ENCODE measurements at regions not wholly inside any gene's neighbourhood (a gene's known extent, or its start where the extent isn't known, plus 50 kb on each side); places are given as distances from the start of the nearest gene placed in this dataset.

DNA sequence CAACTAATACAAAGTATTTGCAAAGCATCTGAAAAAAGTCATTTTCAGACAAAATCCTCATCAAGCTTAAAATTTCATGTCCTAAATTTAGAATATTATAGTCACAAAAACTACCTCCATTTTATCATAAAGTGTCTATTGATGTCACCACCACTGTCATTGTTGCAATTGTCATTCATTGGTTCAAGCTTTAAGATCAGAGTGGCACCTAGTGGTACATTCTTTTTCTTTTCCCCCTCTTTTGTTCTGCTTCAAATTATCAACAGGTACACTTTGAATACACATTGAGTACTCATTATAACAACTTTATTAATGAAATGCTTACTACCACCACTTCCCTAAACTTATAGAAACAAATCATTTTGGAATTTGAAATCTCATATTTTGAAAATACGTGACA is 379.8 kb downstream of the SEC23A start:
- H3K4me3 ChIP-seq (replicated peaks; ENCODE audit: low read depth, low read length) = no peak overlapping the region
- no peak for DNase-seq (ENCODE audit: low read depth)
- TF ChIP-seq, protein P1, sequence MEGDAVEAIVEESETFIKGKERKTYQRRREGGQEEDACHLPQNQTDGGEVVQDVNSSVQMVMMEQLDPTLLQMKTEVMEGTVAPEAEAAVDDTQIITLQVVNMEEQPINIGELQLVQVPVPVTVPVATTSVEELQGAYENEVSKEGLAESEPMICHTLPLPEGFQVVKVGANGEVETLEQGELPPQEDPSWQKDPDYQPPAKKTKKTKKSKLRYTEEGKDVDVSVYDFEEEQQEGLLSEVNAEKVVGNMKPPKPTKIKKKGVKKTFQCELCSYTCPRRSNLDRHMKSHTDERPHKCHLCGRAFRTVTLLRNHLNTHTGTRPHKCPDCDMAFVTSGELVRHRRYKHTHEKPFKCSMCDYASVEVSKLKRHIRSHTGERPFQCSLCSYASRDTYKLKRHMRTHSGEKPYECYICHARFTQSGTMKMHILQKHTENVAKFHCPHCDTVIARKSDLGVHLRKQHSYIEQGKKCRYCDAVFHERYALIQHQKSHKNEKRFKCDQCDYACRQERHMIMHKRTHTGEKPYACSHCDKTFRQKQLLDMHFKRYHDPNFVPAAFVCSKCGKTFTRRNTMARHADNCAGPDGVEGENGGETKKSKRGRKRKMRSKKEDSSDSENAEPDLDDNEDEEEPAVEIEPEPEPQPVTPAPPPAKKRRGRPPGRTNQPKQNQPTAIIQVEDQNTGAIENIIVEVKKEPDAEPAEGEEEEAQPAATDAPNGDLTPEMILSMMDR (IDR thresholded peaks at IDR 0.05; ENCODE audit: low read length, missing control alignments) = no peak

DNA sequence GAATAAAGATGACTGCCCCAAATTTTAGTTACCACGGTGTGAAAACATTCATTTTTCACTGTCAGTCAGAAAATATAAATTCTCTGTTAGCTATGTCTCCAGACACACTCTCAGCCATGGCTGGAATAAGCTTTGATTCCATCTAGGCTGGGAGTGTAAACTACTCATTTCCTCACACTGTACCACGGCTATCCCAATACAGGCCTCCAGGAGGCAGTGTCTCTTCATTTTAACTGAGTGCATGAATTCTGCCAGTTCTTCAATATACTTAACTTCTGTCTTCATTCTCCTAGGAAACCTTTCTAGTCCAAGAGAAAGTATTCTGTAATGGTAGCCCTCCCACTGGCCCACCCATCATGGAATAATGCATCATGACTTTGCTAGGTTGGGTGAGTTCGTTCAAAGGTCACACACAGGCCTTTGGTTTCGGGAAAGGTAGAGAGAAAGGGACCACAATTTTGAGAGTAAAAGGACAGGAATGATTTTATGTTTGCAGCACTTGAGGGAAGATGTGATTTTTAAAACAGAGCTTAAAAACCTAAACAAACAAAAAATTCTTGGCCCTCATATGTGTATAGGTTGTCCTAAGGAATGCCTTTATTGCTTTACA is 381.1 kb downstream of the SEC23A start:
- DNase-seq (ENCODE audit: low read depth) = peak; percentile 76
- TF ChIP-seq, protein P1 (IDR thresholded peaks at IDR 0.05; ENCODE audit: low read length, missing control alignments) = peak; percentile 93
- no peak overlapping the region for H3K4me3 ChIP-seq (replicated peaks; ENCODE audit: low read depth, low read length)

DNA sequence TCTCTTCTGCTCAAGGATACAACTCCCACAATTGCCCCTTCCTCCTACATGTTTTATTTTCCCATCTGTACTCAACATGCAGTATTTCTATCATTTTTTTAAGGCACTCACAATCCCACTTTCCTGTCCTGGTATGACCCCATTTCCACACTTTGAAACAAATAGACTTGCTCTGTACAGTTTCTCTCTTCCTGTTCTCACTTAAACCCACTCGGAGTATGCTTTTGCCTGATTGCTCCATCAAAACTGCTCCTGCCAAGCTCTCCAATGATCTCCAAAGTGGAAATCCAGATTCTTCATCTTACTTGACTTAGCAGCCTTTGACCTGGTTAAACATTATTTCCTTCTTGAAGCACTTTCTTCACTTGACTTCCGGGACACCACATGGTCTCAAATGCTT is 384.5 kb downstream of the SEC23A start:
- TF ChIP-seq, protein P1 (IDR thresholded peaks at IDR 0.05; ENCODE audit: low read length, missing control alignments) = no peak
- no peak overlapping the region for H3K4me3 ChIP-seq (replicated peaks; ENCODE audit: low read depth, low read length)
- DNase-seq (ENCODE audit: low read depth) = no peak

DNA sequence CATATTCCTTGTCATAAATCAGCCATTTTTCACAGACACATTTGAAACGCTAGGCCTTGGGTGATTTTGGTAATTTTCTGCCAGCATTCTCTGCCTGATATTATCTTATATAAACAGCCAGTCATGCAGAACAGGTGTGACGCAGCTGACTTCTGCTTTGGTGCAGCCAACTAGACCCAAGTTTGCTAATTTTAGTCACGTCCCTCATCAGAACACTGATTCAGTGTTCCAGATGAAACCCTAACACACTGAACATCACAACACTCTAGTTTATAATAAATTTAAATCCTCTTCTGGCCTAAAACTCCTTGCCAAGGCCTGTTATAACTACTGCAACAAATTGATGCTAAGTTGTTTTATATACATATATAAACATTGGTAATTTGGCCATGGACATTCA is 386.1 kb downstream of the SEC23A start:
- DNase-seq (ENCODE audit: low read depth) = no peak
- TF ChIP-seq, protein P1 (IDR thresholded peaks at IDR 0.05; ENCODE audit: low read length, missing control alignments) = no peak

DNA sequence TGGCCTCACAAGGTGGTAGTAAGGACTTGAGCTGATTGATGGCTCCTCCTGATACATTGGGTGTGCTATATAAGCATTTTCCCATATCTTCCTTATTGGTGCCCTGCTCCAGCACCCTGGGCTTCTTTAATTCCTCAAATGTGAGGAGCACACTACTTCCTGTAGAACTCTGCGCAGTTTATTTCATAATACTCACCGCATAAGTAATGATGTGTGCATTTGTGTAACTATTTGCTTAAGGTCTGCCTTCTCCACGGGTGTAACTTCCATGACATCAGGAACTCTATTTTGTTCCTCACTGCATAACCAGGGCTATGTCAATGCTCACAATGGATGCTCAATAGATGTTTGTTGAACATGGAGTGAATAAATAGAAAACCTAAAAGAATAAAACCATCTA is 392.2 kb downstream of the SEC23A start:
- no peak for DNase-seq (ENCODE audit: low read depth)
- TF ChIP-seq, protein P1 (IDR thresholded peaks at IDR 0.05; ENCODE audit: low read length, missing control alignments) = no peak
- no peak overlapping the region for H3K4me3 ChIP-seq (replicated peaks; ENCODE audit: low read depth, low read length)

More for the DNA sequence above, 386.1 kb downstream of the SEC23A start:
- no peak overlapping the region for H3K4me3 ChIP-seq (replicated peaks; ENCODE audit: low read depth, low read length)

DNA sequence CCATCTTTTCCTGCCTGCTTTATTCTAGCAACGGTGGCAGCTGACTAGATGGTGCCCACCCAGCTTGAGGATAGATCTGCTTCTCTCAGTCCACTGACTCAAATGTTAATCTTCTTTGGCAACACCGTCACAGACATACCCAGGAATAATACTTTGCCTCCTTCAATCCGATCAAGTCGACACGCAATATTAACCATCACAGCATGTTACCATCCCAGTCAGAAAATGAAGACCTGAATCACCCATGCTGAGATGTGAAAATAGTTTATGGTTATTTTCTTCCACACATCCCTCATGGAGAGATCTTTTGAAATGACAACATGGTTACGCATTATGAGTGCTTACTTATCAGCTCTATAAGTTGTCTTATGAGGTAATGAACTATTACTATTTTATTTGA is 392.8 kb downstream of the SEC23A start:
- DNase-seq (ENCODE audit: low read depth) = no peak
- no peak overlapping the region for H3K4me3 ChIP-seq (replicated peaks; ENCODE audit: low read depth, low read length)
- TF ChIP-seq, protein P1 (IDR thresholded peaks at IDR 0.05; ENCODE audit: low read length, missing control alignments) = no peak

DNA sequence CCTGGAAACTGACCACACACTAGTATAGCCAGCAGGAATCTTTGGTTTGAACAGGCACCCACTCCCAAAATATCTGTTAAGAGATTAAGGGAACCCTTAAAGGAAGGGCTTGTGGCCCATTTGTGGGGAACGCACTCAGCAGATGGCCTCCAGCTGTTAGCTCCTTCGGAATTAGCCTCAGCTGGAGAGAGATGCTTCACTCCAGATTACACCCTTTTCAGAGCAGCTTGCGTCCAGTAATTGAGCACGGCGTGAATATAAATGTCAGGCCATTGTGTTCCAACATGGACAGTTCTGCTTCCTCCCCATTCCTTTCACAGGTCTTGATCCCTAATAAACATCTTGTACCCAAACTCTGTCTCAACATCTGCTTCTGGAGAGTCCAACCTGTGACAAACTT is 397.8 kb downstream of the SEC23A start:
- no peak overlapping the region for H3K4me3 ChIP-seq (replicated peaks; ENCODE audit: low read depth, low read length)
- DNase-seq (ENCODE audit: low read depth) = no peak
- TF ChIP-seq, protein P1 (IDR thresholded peaks at IDR 0.05; ENCODE audit: low read length, missing control alignments) = no peak

Data from fibroblast of pulmonary artery (primary cell).